DMS 273 (cell line): ENCODE measurements at regions not wholly inside any gene's neighbourhood (a gene's known extent, or its start where the extent isn't known, plus 50 kb on each side); places are given as distances from the start of the nearest gene placed in this dataset.
"Not testable (repeated sequence)": the region's sequence is repeated elsewhere in the genome, so short reads cannot be mapped to it uniquely, and the experiment has no call there.

Experiments
- DNase-seq: peaks from one replicate; lab custom pipeline; 2025; ENCODE audit not compliant: unreplicated experiment; lab: John Stamatoyannopoulos, UW

DNA sequence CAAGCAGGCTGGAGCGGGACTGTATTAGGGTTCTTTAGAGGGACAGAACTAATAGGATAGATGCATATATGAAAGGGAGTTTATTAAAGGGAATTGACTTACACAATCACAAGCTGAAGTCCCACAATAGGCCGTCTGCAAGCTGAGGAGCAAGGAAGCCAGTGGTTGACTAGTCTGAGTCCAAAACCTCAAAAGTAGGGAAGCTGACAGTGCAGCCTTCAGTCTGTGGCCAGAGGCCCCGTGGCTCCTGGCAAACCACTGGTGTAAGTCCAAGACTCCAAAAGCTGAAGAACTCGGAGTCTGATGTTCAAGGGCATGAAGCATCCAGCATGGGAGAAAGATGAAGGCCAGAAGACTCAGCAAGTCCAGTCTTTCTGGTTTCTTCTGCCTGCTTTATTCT, 281.8 kb downstream of the QKI start:
- not testable (repeated sequence) for DNase-seq

DNA sequence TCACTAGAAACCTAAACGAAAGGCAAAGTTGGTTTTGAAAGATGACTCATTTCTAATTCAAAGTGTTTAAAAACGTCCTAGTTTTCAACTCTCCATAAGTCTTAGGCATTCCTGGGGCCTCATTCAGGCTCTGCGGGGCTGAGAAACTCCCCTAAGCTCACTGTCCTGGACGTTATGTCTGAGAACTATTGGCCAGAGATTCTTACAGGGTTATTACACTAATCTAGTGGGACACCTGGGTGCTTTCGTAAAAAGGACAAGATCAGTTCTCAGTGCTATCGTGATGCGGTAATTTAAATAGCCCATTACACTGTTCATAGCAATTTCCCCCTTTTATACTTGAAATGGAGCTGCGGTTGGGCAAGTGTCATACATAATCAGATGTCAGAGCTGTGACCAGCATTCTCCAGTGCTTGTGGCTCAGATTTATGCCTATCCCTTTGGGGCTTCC, 280.9 kb downstream of the QKI start:
- no peak for DNase-seq

DNA sequence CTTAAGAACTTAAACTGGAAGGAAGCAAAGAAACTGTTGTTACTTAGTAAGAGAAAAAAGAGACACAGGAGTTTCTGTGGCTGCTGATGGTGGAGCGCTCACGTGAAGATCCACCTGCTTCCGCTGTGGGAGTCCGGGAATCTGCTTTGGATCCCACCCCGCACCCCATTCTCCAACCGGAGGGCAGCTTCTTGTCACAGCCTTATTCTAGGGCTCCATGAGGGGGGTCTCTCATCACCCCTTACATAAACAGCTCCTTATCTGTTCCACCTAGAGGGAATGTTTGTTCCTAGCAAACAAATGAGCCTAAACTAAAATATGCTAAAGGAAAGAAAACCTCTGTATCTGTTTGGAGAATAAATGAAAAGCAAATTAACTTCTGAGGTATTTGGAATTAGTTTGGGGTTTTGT, 280.5 kb downstream of the QKI start:
- no peak for DNase-seq

DNA sequence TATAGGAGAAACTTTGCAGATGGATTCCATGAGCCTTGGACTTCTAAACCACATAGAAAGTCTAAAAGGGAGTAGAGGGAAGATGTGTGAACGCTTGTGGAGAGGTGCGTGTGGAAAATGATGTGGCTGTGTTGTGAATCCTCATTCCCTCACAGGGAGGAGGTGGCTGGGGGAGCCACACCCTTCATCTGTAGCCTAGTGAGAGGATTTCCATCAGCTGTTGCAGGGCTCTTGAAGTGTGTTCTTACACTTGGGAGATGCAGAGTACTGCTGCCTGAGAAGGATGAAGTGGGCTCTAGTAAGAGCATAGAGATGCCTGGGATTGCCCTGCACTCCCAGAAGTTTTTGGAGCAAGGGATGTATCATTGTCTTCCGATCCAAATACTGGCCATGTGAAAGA, 279.6 kb downstream of the QKI start:
- DNase-seq = no peak

- DNase-seq = no peak
These were observed 276.5 kb downstream of the QKI start for GRCh38 chr6:163691049-163691448.

- no peak for DNase-seq
These were observed 274.3 kb downstream of the QKI start for GRCh38 chr6:163688739-163689362.

GRCh38 chr6:163687075-163687474, 272.6 kb downstream of the QKI start:
- no peak for DNase-seq

DNA sequence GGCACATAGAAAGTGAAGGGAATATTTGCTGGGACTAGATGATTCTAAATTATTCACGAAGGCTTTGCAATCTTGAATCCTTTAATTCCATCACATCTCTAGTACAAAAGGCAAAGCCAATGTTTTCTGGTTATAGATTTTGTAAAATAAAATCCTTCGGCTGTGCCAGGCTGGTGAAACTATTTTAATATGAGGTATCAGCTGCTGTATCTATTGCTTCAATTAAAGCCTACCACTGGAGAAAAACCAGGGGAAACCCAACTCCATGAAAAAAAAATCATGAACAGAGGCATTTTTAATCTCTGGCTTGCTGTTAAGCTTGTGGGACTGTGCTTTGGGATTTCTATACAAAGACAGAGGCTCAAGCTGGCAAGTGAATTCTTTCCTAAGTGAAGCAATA, 271.8 kb downstream of the QKI start:
- DNase-seq = no peak

DNA sequence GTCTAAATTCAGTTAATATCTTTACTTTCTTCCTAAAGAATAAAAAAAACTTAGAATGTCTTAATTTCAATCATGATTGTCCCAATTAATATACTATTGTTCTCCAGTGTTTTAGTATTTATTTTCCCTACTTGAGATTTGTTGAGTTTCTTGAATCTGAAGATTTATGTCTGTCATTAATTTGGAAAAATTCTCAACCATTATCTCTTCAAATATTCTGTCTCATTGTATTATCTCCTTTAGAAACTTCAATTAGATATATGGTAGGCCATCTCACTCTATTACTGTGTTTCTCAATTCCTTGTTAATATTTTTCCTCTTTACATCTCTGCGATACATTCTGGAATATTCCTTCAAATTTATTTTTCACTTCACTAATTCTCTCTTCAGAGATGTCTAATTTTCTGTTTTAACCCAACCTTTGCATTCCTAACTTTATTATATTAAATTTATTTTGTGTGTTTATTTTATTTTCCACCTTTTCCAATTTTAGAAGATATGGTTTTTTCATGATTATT, 268.6 kb downstream of the QKI start:
- DNase-seq = no peak

DNA sequence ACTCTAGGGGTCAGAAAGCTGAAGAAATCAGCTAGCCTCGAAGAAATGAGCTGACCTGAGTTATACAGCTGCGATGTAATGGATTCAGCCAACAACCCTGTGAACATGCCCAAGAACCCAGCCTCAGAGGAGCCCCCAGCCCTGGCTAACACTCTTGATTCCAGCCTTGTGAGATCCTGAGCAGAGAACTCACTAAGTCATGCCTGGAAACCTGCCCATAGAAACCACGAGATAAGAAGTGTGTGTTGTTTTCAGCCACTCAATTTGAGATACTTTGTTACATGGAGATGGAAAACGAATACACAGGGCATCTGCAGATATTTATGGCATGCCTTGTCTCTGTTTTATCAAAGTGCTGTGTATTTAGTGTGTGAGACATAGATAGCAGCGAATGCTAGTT, 265.2 kb downstream of the QKI start:
- DNase-seq = no peak

- DNase-seq = no peak
These were observed 264.6 kb downstream of the QKI start for GRCh38 chr6:163679012-163679660.

- no peak for DNase-seq
These were observed 261.1 kb downstream of the QKI start for GRCh38 chr6:163675611-163676010.

GRCh38 chr6:163672710-163673109, 258.2 kb downstream of the QKI start:
- DNase-seq = no peak

- DNase-seq = no peak
These were observed 257.3 kb downstream of the QKI start for GRCh38 chr6:163671791-163672190.

GRCh38 chr6:163671355-163671754, 256.8 kb downstream of the QKI start:
- no peak for DNase-seq

DNA sequence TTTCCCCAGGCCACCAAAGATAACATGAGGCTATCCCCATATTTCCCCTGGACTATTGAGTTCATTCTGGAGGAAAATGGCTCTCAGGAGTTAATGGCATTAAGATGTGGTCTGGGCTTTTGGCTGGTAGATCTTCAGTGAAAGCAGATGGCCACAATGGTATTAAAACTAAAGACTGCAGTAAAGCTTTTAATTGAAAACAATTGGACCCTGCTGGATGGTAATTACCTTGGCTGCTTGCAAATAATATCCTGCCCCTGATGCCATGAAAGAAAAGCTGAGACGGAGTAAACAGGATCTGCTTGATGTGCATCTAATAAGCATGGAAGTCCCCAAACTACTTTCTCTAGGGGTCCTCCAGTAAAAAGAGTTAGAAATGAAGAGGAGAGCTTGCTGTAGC, 255.8 kb downstream of the QKI start:
- DNase-seq = no peak

- DNase-seq = no peak
These were observed 253.5 kb downstream of the QKI start for GRCh38 chr6:163668061-163668426.

DNA sequence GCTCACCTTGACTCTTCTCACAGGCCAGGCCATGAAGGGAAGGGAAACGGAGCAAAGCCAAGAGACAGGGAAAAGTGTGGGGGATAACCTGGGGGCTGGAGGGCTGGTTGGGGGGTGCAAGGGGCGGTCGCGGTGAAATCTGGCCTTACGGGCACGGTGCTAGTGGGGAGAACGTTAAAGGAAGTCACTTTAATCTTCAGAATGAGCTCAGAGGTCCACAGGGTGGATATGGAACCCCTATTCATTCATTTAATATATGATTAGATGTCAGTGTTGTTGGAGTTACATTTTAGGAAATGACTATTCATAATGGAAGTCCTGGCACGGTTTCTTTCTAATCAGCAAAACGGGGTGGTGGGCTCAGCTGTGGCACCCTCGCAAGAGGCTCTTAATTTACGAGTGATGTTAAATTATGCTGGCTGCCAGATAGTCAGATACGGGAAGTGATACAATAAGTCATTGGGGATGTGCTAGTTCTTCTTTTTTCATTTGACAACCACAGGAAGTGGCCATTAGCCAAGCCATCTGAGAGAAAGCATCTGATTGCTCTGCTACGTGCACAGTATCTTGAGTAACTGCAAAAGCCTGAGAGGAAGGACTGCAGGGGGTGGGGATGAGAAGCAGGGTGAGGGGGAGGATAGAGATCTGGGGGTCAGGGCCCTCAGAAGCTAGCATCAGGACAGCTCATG, 253.0 kb downstream of the QKI start:
- no peak for DNase-seq

- no peak for DNase-seq
These were observed 250.9 kb downstream of the QKI start for GRCh38 chr6:163665464-163665863.

DNA sequence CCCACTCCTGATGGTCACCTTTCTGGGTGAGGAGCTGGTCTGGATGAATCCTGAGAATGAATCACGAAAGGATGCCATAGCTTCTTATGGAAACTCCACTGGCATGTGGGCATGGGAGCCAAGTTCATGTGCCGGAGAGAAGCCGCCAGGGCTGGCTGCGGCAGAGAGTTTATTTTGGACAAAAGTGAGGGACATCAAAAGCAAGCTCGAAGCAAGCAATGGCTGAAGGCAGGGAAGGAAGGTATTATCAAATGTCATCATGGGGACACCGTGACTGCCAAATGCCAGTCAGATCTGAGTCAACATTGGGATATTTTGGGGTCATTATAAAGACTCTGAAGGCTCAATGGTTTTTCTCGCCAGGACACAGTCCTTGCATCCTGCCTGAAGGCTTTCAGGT, 249.1 kb downstream of the QKI start:
- DNase-seq = no peak

- DNase-seq = no peak
These were observed 248.2 kb downstream of the QKI start for GRCh38 chr6:163662604-163663225.

GRCh38 chr6:163661272-163661671, 246.8 kb downstream of the QKI start:
- no peak for DNase-seq
